ENCODE measurements at regions not wholly inside any gene's neighbourhood (a gene's known extent, or its start where the extent isn't known, plus 50 kb on each side); places are given as distances from the start of the nearest gene placed in this dataset.

DNA sequence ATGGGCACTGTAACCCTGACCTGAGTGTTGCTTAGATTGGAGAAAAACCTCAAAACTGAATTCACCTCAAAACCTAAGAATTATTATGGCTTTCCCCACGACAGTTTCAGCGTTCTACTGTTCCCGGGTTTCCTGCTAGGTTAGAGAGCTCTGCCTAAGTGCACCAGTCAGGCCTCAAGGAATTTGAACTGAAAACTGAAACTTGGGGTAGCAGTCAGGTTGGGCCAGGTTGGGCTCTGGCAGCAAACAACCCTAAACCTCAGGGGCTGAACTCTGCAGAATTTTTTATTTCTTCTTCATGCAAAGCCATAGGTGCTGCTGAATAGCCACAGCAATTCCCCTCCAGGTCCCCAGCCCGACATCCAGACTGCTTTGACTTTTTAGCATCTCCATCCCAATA is 437.0 kb upstream of the PROX1 start:
- TF ChIP-seq, protein P1, sequence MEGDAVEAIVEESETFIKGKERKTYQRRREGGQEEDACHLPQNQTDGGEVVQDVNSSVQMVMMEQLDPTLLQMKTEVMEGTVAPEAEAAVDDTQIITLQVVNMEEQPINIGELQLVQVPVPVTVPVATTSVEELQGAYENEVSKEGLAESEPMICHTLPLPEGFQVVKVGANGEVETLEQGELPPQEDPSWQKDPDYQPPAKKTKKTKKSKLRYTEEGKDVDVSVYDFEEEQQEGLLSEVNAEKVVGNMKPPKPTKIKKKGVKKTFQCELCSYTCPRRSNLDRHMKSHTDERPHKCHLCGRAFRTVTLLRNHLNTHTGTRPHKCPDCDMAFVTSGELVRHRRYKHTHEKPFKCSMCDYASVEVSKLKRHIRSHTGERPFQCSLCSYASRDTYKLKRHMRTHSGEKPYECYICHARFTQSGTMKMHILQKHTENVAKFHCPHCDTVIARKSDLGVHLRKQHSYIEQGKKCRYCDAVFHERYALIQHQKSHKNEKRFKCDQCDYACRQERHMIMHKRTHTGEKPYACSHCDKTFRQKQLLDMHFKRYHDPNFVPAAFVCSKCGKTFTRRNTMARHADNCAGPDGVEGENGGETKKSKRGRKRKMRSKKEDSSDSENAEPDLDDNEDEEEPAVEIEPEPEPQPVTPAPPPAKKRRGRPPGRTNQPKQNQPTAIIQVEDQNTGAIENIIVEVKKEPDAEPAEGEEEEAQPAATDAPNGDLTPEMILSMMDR (IDR thresholded peaks at IDR 0.05) = no peak
- TF ChIP-seq POLR2A (IDR thresholded peaks at IDR 0.05) = no peak

All from lower leg skin (tissue), 3 donors.